IMR-90 (cell line): ENCODE measurements at regions not wholly inside any gene's neighbourhood (a gene's known extent, or its start where the extent isn't known, plus 50 kb on each side); places are given as distances from the start of the nearest gene placed in this dataset.

Experiments used
- ATAC-seq: fragments of 200-7000 bp; cut with Tn5 transposase; 2 replicates; pipeline ENCODE4 v1.9.1; 2020; ENCODE audit warnings: low read depth, mild to moderate bottlenecking, moderate library complexity
- BruUV-seq: library from RNA; stranded (reverse); fragments of 400-500 nt; replicated peaks from 2 replicates; lab custom pipeline; 2021; lab: Mats Ljungman, UMichigan
- CTCF ChIA-PET: fragments of 300-600 bp; formaldehyde crosslinking; extraction: SDS; loops from one replicate; lab custom pipeline; 2021; ENCODE audit warnings: antibody characterized with exemption; lab: Yijun Ruan, JAX
- POLR2A ChIA-PET: fragments of 300-600 bp; sonication (Branson Sonifier 250); formaldehyde crosslinking; loops from one replicate; lab custom pipeline; 2022; ENCODE audit warnings: antibody characterized with exemption; ENCODE audit not compliant: unreplicated experiment; lab: Charles Lee
- DNase-seq: peaks from one replicate; pipeline ENCODE4 v3.0.0; 2013
- H2AFZ ChIP-seq: replicated peaks from 2 replicates; pipeline ENCODE3; 2013; ENCODE audit warnings: low read length, mild to moderate bottlenecking; ENCODE audit not compliant: poor library complexity
- H2AK5ac ChIP-seq: 2 replicates; pipeline ENCODE4 v1.6.1; 2013; ENCODE audit warnings: low read depth, low read length, inconsistent platforms
- H2AK9ac ChIP-seq: replicated peaks from 2 replicates; pipeline ENCODE3; 2013; ENCODE audit warnings: mild to moderate bottlenecking, low read depth, low read length, moderate library complexity; ENCODE audit not compliant: poor library complexity
- H2BK120ac ChIP-seq: 2 replicates; pipeline ENCODE4 v1.6.1; 2013; ENCODE audit warnings: low read depth, low read length, inconsistent platforms
- H2BK15ac ChIP-seq: 3 replicates; pipeline ENCODE4 v1.6.1; 2013; ENCODE audit warnings: low read depth, low read length, inconsistent platforms
- H2BK20ac ChIP-seq: 2 replicates; pipeline ENCODE4 v1.6.1; 2013; ENCODE audit warnings: low read depth, mild to moderate bottlenecking, inconsistent platforms, low read length, moderate library complexity
- H2BK5ac ChIP-seq: 2 replicates; pipeline ENCODE4 v1.6.1; 2013; ENCODE audit warnings: mild to moderate bottlenecking, low read depth, low read length, inconsistent platforms; ENCODE audit not compliant: poor library complexity, severe bottlenecking
- H3K14ac ChIP-seq: replicated peaks from 2 replicates; pipeline ENCODE4 v1.6.1; 2013; ENCODE audit warnings: low read depth, low read length, inconsistent platforms
- H3K18ac ChIP-seq: 2 replicates; pipeline ENCODE4 v1.6.1; 2013; ENCODE audit warnings: low read depth, low read length, control low read depth
- H3K23ac ChIP-seq: 2 replicates; pipeline ENCODE4 v1.6.1; 2013; ENCODE audit warnings: low read depth, low read length, inconsistent platforms
- H3K27ac ChIP-seq: 2 replicates; pipeline ENCODE4 v1.5.1; 2013; ENCODE audit warnings: mild to moderate bottlenecking, control low read depth, low read length; ENCODE audit not compliant: insufficient read depth
- H3K27me3 ChIP-seq: 2 replicates; pipeline ENCODE4 v1.6.1; 2013; ENCODE audit warnings: low read length; ENCODE audit not compliant: control insufficient read depth, insufficient read depth
- H3K36me3 ChIP-seq: 2 replicates; pipeline ENCODE4 v1.6.1; 2013; ENCODE audit warnings: low read length, mixed read lengths; ENCODE audit not compliant: control insufficient read depth, insufficient read depth
- H3K4ac ChIP-seq: 2 replicates; pipeline ENCODE4 v1.6.1; 2013; ENCODE audit warnings: low read depth, low read length, inconsistent platforms
- H3K4me1 ChIP-seq: 2 replicates; pipeline ENCODE4 v1.6.1; 2013; ENCODE audit warnings: low read length, mixed read lengths; ENCODE audit not compliant: control insufficient read depth, insufficient read depth
- H3K4me2 ChIP-seq: 2 replicates; pipeline ENCODE4 v1.6.1; 2013; ENCODE audit warnings: low read depth, mild to moderate bottlenecking, control low read depth, low read length, moderate library complexity
- H3K4me3 ChIP-seq: 2 replicates; pipeline ENCODE4 v1.5.1; 2013; ENCODE audit warnings: low read depth, mild to moderate bottlenecking, control low read depth, low read length, moderate library complexity; ENCODE audit not compliant: insufficient read depth
- H3K56ac ChIP-seq: 2 replicates; pipeline ENCODE4 v1.6.1; 2013; ENCODE audit warnings: low read length, inconsistent platforms; ENCODE audit not compliant: insufficient read depth; ENCODE audit errors: extremely low read depth
- H3K79me1 ChIP-seq, 2 experiments: 2 replicates each; pipeline ENCODE4 v1.6.1; 2013; ENCODE audit warnings: low read length in 2 of 2, inconsistent platforms in 1 of 2, low read depth in 1 of 2
- H3K9ac ChIP-seq: 2 replicates; pipeline ENCODE4 v1.6.1; 2013; ENCODE audit warnings: low read depth, low read length, control low read depth
- H3K9me1 ChIP-seq: 2 replicates; pipeline ENCODE4 v1.6.1; 2013; ENCODE audit warnings: low read length, inconsistent platforms; ENCODE audit not compliant: insufficient read depth
- H3K9me3 ChIP-seq: 2 replicates; pipeline ENCODE4 v1.6.1; 2013; ENCODE audit warnings: low read length; ENCODE audit not compliant: control insufficient read depth, insufficient read depth
- H4K20me1 ChIP-seq: 2 replicates; pipeline ENCODE4 v1.6.1; 2013; ENCODE audit warnings: low read length, inconsistent platforms; ENCODE audit not compliant: insufficient read depth
- H4K5ac ChIP-seq: 2 replicates; pipeline ENCODE4 v1.6.1; 2013; ENCODE audit warnings: mild to moderate bottlenecking, low read depth, low read length, control low read depth
- H4K8ac ChIP-seq, 2 experiments: 2 replicates each; pipeline ENCODE4 v1.6.1; 2013; ENCODE audit warnings: low read depth in 2 of 2, low read length in 2 of 2, control low read depth in 1 of 2, inconsistent platforms in 1 of 2
- H4K91ac ChIP-seq: 2 replicates; pipeline ENCODE4 v1.6.1; 2013; ENCODE audit warnings: low read depth, low read length, inconsistent platforms; ENCODE audit not compliant: insufficient read depth
- CEBPB ChIP-seq: IDR thresholded peaks from 2 replicates; pipeline ENCODE4 v1.6.1; 2012; ENCODE audit warnings: low read depth, low read length, improper control_type of control experiment
- CHD1 ChIP-seq: IDR thresholded peaks from 2 replicates; pipeline ENCODE4 v1.6.1; 2012; ENCODE audit warnings: low read depth, low read length, improper control_type of control experiment
- WGBS, 2 experiments: methylation state at CpG; one replicate each; pipeline versions ENCODE4 v1.1.5 to v1.1.7; 2013; ENCODE audit warnings: missing lambda C conversion rate in 2 of 2; ENCODE audit not compliant: insufficient read length in 1 of 2; ENCODE audit errors: extremely low coverage in 2 of 2; 5-methylcytosine and 5-hydroxymethylcytosine counted together
- dilution Hi-C: fragments of 300-500 bp; cut with HindIII; formaldehyde crosslinking; loops from one replicate; pipeline ENCODE4 v1.14.3; 2018; ENCODE audit warnings: low sequenced_read_pairs; ENCODE audit not compliant: unreplicated experiment
- in situ Hi-C: fragments of 300-500 bp; cut with MboI; formaldehyde crosslinking; loops from 3 replicates; pipeline ENCODE4 v1.14.3; 2019; ENCODE audit warnings: low sequenced_read_pairs, inconsistent platforms, mixed read lengths
- intact Hi-C: fragments of 100-400 bp; cut with micrococcal nuclease; formaldehyde crosslinking; loops from 2 replicates; pipeline ENCODE4 v1.10.0; 2022

DNA sequence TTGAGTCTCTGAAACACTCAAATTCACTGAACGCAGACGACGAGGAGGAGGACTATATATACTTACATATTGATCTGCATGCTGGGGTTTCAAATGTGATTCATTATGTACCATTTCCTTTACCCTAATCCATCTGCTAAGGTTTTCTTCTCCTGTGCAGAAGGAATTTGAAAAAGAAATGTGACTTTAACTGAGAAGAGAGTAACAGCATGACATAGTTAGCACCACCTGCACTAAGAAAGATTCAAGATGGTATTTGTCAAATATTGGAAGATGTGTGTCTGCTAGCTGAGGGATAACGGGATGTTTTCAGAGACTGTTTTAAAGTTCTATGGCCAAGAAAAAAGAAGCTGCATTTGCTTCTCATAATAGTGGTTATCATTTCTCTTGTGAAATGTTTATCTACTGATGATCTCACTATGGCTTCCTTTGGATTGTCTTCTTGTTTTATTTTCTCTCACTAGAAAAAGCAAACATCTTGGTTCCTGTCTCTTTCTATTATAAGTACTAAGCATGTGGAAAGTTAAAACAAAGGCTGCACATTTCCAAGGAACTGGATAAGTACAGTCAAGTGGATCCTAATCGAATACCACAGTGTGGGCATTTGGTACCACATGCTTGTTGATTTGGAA lies 89.8 kb upstream of the TLE4 start:
- POLR2A ChIA-PET: no interaction called here
- no CpG with 5 or more reads among the region's 5 CpGs for WGBS, 2 experiments
- intact Hi-C loops (no loop called here), in situ Hi-C loops (no loop called here), dilution Hi-C loops (no loop called here)
- no peak overlapping the region for H2BK15ac ChIP-seq
- no peaks in the 10 kb centered on the region for H3K9me3 ChIP-seq
- H3K79me1 ChIP-seq: no peaks in the 10 kb centered on the region
- H4K8ac ChIP-seq: no peak overlapping the region
- H3K14ac ChIP-seq: 0 out of 2 replicates have a peak overlapping the region, but pooled peaks have one; percentile 70
- H2AK5ac ChIP-seq: no peak overlapping the region
- no peak overlapping the region for H3K9ac ChIP-seq
- H3K4me2 ChIP-seq: no peak overlapping the region; the same call in 1 of the 2 replicates
- no peak overlapping the region for H4K5ac ChIP-seq
- no peak overlapping the region for H2BK120ac ChIP-seq
- H3K4me3 ChIP-seq: no peak overlapping the region
- DNase-seq (peak; percentile 56), ATAC-seq (peak; percentile 58)
- H3K23ac ChIP-seq: no peak overlapping the region
- no peak overlapping the region for H3K4ac ChIP-seq
- CTCF ChIA-PET: interaction anchor here (0.5 to 1.4 kb wide), 2 partner anchors 10 to 939 kb away, joined by 4 read pairs; no protein-coding TSS in a partner anchor
- no TSS peak for BruUV-seq
- H3K4me1 ChIP-seq: peaks cover 6% of the 10 kb centered on the region
- no peak overlapping the region for H4K91ac ChIP-seq
- H3K27ac ChIP-seq: no peak overlapping the region
- H2AK9ac ChIP-seq: no peak overlapping the region
- H3K27me3 ChIP-seq: no peaks in the 10 kb centered on the region
- H3K56ac ChIP-seq: no peak overlapping the region
- no peaks in the 10 kb centered on the region for H4K20me1 ChIP-seq
- TF ChIP-seq CHD1 (no peak), CEBPB (peak; percentile 58; the same call in 1 of the 2 replicates)
- H2AFZ ChIP-seq: no peak overlapping the region
- peak overlapping the region; percentile 38 for H2BK5ac ChIP-seq
- H3K36me3 ChIP-seq: no peaks in the 10 kb centered on the region
- no peak overlapping the region for H2BK20ac ChIP-seq
- H3K18ac ChIP-seq: no peak overlapping the region
- H3K9me1 ChIP-seq: peaks cover 6% of the 10 kb centered on the region
